ENCODE measurements at regions not wholly inside any gene's neighbourhood (a gene's known extent, or its start where the extent isn't known, plus 50 kb on each side); places are given as distances from the start of the nearest gene placed in this dataset.

GRCh38 chr20:48180024-48180423 is 394.7 kb upstream of the SULF2 start:
- Histone ChIP-seq H3K4me1 (ENCODE audit: control insufficient read depth, insufficient read depth, low read length) (peaks cover 12% of the 10 kb centered on the region), H3K4me3 (ENCODE audit: low read depth, low read length) (no peak overlapping the region), H3K27ac (ENCODE audit: low read depth, low read length) (no peak overlapping the region), H3K27me3 (ENCODE audit: control insufficient read depth, insufficient read depth, low read length) (peaks cover 5% of the 10 kb centered on the region), H3K36me3 (ENCODE audit: control insufficient read depth, insufficient read depth, low read length) (no peaks in the 10 kb centered on the region), H3K9me3 (ENCODE audit: control insufficient read depth, insufficient read depth, low read length) (no peaks in the 10 kb centered on the region)
- no peak for DNase-seq (ENCODE audit: low read depth in 4 of 6, low spot score in 6 of 6)
- WGBS (ENCODE audit: insufficient coverage): 80% methylated on average over 1 of the region's 3 CpGs

DNA sequence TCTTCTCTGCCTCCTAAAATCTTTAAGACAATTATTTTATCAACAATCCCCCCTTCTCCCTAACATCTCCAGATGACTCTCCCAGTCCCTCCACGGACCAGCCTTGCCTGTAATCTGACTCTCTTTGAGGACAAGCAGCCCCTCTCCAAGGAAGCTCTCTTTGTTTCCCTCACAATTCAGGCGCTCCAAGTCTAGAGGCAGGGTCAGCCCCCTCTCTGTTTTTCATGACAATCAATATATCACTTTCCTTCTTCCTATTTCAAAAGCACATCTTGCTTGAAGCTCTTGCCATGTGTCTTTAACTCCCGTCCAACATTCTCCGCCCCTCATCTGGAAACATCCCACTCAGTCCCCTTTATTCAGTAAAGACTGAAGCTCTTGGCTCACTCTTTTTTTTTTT is 393.4 kb upstream of the SULF2 start:
- peaks cover 2% of the 10 kb centered on the region for H3K27me3 ChIP-seq (ENCODE audit: control insufficient read depth, insufficient read depth, low read length)
- WGBS (ENCODE audit: insufficient coverage): 47% methylated on average over 4 of the region's 4 CpGs
- no peak for DNase-seq (ENCODE audit: low read depth in 4 of 6, low spot score in 6 of 6)
- no peaks in the 10 kb centered on the region for H3K36me3 ChIP-seq (ENCODE audit: control insufficient read depth, insufficient read depth, low read length)
- H3K27ac ChIP-seq (ENCODE audit: low read depth, low read length): no peak overlapping the region
- no peaks in the 10 kb centered on the region for H3K9me3 ChIP-seq (ENCODE audit: control insufficient read depth, insufficient read depth, low read length)
- H3K4me1 ChIP-seq (ENCODE audit: control insufficient read depth, insufficient read depth, low read length): peaks cover 12% of the 10 kb centered on the region
- H3K4me3 ChIP-seq (ENCODE audit: low read depth, low read length): no peak overlapping the region

- no peak overlapping the region for H3K27ac ChIP-seq (ENCODE audit: low read depth, low read length)
- peaks cover 16% of the 10 kb centered on the region for H3K4me1 ChIP-seq (ENCODE audit: control insufficient read depth, insufficient read depth, low read length)
- H3K27me3 ChIP-seq (ENCODE audit: control insufficient read depth, insufficient read depth, low read length): peaks cover 5% of the 10 kb centered on the region
- no peak overlapping the region for H3K4me3 ChIP-seq (ENCODE audit: low read depth, low read length)
- WGBS (ENCODE audit: insufficient coverage): 98% methylated on average over 6 of the region's 8 CpGs
- DNase-seq (ENCODE audit: low read depth in 4 of 6, low spot score in 6 of 6): no peak
- H3K9me3 ChIP-seq (ENCODE audit: control insufficient read depth, insufficient read depth, low read length): no peaks in the 10 kb centered on the region
- H3K36me3 ChIP-seq (ENCODE audit: control insufficient read depth, insufficient read depth, low read length): no peaks in the 10 kb centered on the region
Measured at GRCh38 chr20:48177058-48177457, 391.8 kb upstream of the SULF2 start.

DNA sequence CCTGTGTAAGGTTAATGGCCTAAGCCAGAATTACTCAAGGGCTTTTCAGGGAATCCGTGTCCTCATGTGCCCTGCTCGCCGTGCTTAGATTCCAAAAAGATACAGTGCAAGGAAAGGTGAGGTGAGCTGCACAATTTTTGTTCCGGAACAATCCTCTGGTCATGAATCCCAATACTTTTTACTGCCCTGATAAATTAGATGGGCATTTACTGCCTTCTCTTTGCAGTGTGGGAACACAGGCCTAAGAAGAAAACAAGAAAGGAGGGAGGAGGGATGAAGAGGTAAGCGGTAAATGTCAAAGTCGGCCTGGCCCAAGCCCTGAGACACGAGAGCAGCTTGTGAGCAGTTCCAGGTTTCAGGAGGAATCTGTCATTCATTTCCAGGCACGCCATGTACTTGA is 390.9 kb upstream of the SULF2 start:
- 94% methylated on average over 5 of the region's 8 CpGs for WGBS (ENCODE audit: insufficient coverage)
- H3K4me3 ChIP-seq (ENCODE audit: low read depth, low read length): no peak overlapping the region
- no peaks in the 10 kb centered on the region for H3K36me3 ChIP-seq (ENCODE audit: control insufficient read depth, insufficient read depth, low read length)
- no peak for DNase-seq (ENCODE audit: low read depth in 4 of 6, low spot score in 6 of 6)
- peaks cover 21% of the 10 kb centered on the region for H3K4me1 ChIP-seq (ENCODE audit: control insufficient read depth, insufficient read depth, low read length)
- no peaks in the 10 kb centered on the region for H3K9me3 ChIP-seq (ENCODE audit: control insufficient read depth, insufficient read depth, low read length)
- peaks cover 5% of the 10 kb centered on the region for H3K27me3 ChIP-seq (ENCODE audit: control insufficient read depth, insufficient read depth, low read length)
- no peak overlapping the region for H3K27ac ChIP-seq (ENCODE audit: low read depth, low read length)

- no peak overlapping the region for H3K27ac ChIP-seq (ENCODE audit: low read depth, low read length)
- H3K27me3 ChIP-seq (ENCODE audit: control insufficient read depth, insufficient read depth, low read length): peaks cover 5% of the 10 kb centered on the region
- no peak overlapping the region for H3K4me3 ChIP-seq (ENCODE audit: low read depth, low read length)
- peak in 1 of 6 donors; percentile 76 for DNase-seq (ENCODE audit: low read depth in 4 of 6, low spot score in 6 of 6)
- WGBS (ENCODE audit: insufficient coverage): 71% methylated on average over 5 of the region's 6 CpGs
- H3K36me3 ChIP-seq (ENCODE audit: control insufficient read depth, insufficient read depth, low read length): no peaks in the 10 kb centered on the region
- peaks cover 17% of the 10 kb centered on the region for H3K4me1 ChIP-seq (ENCODE audit: control insufficient read depth, insufficient read depth, low read length)
- no peaks in the 10 kb centered on the region for H3K9me3 ChIP-seq (ENCODE audit: control insufficient read depth, insufficient read depth, low read length)
Measured at GRCh38 chr20:48175261-48175660, 390.0 kb upstream of the SULF2 start.

- Histone ChIP-seq H3K4me1 (ENCODE audit: control insufficient read depth, insufficient read depth, low read length) (peaks cover 17% of the 10 kb centered on the region), H3K9me3 (ENCODE audit: control insufficient read depth, insufficient read depth, low read length) (no peaks in the 10 kb centered on the region), H3K27ac (ENCODE audit: low read depth, low read length) (no peak overlapping the region), H3K27me3 (ENCODE audit: control insufficient read depth, insufficient read depth, low read length) (peaks cover 6% of the 10 kb centered on the region), H3K4me3 (ENCODE audit: low read depth, low read length) (no peak overlapping the region), H3K36me3 (ENCODE audit: control insufficient read depth, insufficient read depth, low read length) (no peaks in the 10 kb centered on the region)
- DNase-seq (ENCODE audit: low read depth in 4 of 6, low spot score in 6 of 6): no peak
- 45% methylated on average over 1 of the region's 1 CpG for WGBS (ENCODE audit: insufficient coverage)
Measured at GRCh38 chr20:48172357-48172702, 387.0 kb upstream of the SULF2 start.

- Histone ChIP-seq H3K27me3 (ENCODE audit: control insufficient read depth, insufficient read depth, low read length) (peaks cover 7% of the 10 kb centered on the region), H3K36me3 (ENCODE audit: control insufficient read depth, insufficient read depth, low read length) (no peaks in the 10 kb centered on the region), H3K27ac (ENCODE audit: low read depth, low read length) (no peak overlapping the region), H3K4me1 (ENCODE audit: control insufficient read depth, insufficient read depth, low read length) (peaks cover 17% of the 10 kb centered on the region), H3K9me3 (ENCODE audit: control insufficient read depth, insufficient read depth, low read length) (no peaks in the 10 kb centered on the region), H3K4me3 (ENCODE audit: low read depth, low read length) (no peak overlapping the region)
- no peak for DNase-seq (ENCODE audit: low read depth in 4 of 6, low spot score in 6 of 6)
- WGBS (ENCODE audit: insufficient coverage): 73% methylated on average over 8 of the region's 10 CpGs
Measured at GRCh38 chr20:48171626-48172356, 386.5 kb upstream of the SULF2 start.

GRCh38 chr20:48171071-48171470 is 385.8 kb upstream of the SULF2 start:
- Histone ChIP-seq H3K36me3 (ENCODE audit: control insufficient read depth, insufficient read depth, low read length) (no peaks in the 10 kb centered on the region), H3K27ac (ENCODE audit: low read depth, low read length) (no peak overlapping the region)

GRCh38 chr20:48170625-48171024 is 385.3 kb upstream of the SULF2 start:
- Histone ChIP-seq H3K27ac (ENCODE audit: low read depth, low read length) (no peak overlapping the region), H3K4me1 (ENCODE audit: control insufficient read depth, insufficient read depth, low read length) (peaks cover 15% of the 10 kb centered on the region), H3K4me3 (ENCODE audit: low read depth, low read length) (no peak overlapping the region), H3K9me3 (ENCODE audit: control insufficient read depth, insufficient read depth, low read length) (no peaks in the 10 kb centered on the region), H3K36me3 (ENCODE audit: control insufficient read depth, insufficient read depth, low read length) (no peaks in the 10 kb centered on the region), H3K27me3 (ENCODE audit: control insufficient read depth, insufficient read depth, low read length) (peaks cover 11% of the 10 kb centered on the region)
- WGBS (ENCODE audit: insufficient coverage): 90% methylated on average over 1 of the region's 2 CpGs
- DNase-seq (ENCODE audit: low read depth in 4 of 6, low spot score in 6 of 6): no peak

More at GRCh38 chr20:48171071-48171470, 385.8 kb upstream of the SULF2 start:
- no peak overlapping the region for H3K4me3 ChIP-seq (ENCODE audit: low read depth, low read length)
- H3K9me3 ChIP-seq (ENCODE audit: control insufficient read depth, insufficient read depth, low read length): no peaks in the 10 kb centered on the region
- H3K4me1 ChIP-seq (ENCODE audit: control insufficient read depth, insufficient read depth, low read length): peaks cover 15% of the 10 kb centered on the region
- DNase-seq (ENCODE audit: low read depth in 4 of 6, low spot score in 6 of 6): no peak
- 76% methylated on average over 3 of the region's 6 CpGs for WGBS (ENCODE audit: insufficient coverage)
- H3K27me3 ChIP-seq (ENCODE audit: control insufficient read depth, insufficient read depth, low read length): peaks cover 6% of the 10 kb centered on the region

- peak in 1 of 6 donors; percentile 76 for DNase-seq (ENCODE audit: low read depth in 4 of 6, low spot score in 6 of 6)
- Histone ChIP-seq H3K4me3 (ENCODE audit: low read depth, low read length) (no peak overlapping the region), H3K4me1 (ENCODE audit: control insufficient read depth, insufficient read depth, low read length) (peaks cover 10% of the 10 kb centered on the region), H3K36me3 (ENCODE audit: control insufficient read depth, insufficient read depth, low read length) (no peaks in the 10 kb centered on the region), H3K27ac (ENCODE audit: low read depth, low read length) (no peak overlapping the region), H3K27me3 (ENCODE audit: control insufficient read depth, insufficient read depth, low read length) (peaks cover 11% of the 10 kb centered on the region), H3K9me3 (ENCODE audit: control insufficient read depth, insufficient read depth, low read length) (no peaks in the 10 kb centered on the region)
- 77% methylated on average over 14 of the region's 15 CpGs for WGBS (ENCODE audit: insufficient coverage)
Measured at GRCh38 chr20:48169650-48170225, 384.5 kb upstream of the SULF2 start.

Data from spinal cord (tissue), 9 donors.